ENCODE measurements at regions not wholly inside any gene's neighbourhood (a gene's known extent, or its start where the extent isn't known, plus 50 kb on each side); places are given as distances from the start of the nearest gene placed in this dataset.

- no peak for DNase-seq
These were observed 285.1 kb downstream of the TNS1 start for GRCh38 chr2:217717646-217718045.

DNA sequence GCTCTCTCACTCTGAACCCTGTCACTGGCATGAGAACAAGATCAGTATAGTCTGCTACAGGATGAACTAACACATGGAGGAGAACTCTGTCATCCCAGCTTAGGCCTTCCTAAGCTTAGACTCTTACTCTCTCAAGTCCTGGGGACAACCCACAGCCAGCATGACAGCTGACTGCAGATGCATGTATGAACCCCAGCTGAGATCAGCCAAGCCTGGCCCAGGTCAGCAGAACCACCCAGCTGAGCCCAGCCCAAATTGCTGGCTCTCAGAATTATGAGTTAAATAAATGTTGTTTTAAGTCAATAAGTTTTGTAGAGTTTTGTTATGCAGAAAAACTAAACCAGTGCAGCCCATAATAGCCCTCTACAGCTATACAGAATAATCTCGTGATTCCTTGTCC is 287.3 kb downstream of the TNS1 start:
- no peak for DNase-seq

DNA sequence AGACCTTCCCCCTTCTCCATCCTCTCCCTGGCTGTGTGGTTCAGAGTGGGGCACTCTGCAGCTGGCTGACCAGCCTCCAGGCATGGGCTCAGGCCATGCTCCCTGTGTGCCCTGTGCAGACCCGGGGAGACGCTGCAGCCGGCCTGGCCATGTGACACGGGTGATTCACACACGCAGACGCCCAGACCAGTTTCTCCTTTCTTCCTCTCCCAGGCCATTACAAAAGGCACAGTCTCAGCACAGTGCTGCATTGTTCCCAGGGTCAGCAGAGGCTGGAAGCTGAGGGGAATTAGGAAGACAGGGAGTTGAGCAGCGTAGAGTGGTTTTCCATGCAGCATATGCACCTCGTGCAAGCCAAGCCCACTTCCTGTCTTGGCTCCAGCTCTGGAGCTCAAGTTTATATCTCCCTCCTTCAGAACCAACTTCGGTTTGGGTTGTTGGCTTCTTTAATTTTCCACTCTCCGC is 288.5 kb downstream of the TNS1 start:
- DNase-seq: no peak

DNA sequence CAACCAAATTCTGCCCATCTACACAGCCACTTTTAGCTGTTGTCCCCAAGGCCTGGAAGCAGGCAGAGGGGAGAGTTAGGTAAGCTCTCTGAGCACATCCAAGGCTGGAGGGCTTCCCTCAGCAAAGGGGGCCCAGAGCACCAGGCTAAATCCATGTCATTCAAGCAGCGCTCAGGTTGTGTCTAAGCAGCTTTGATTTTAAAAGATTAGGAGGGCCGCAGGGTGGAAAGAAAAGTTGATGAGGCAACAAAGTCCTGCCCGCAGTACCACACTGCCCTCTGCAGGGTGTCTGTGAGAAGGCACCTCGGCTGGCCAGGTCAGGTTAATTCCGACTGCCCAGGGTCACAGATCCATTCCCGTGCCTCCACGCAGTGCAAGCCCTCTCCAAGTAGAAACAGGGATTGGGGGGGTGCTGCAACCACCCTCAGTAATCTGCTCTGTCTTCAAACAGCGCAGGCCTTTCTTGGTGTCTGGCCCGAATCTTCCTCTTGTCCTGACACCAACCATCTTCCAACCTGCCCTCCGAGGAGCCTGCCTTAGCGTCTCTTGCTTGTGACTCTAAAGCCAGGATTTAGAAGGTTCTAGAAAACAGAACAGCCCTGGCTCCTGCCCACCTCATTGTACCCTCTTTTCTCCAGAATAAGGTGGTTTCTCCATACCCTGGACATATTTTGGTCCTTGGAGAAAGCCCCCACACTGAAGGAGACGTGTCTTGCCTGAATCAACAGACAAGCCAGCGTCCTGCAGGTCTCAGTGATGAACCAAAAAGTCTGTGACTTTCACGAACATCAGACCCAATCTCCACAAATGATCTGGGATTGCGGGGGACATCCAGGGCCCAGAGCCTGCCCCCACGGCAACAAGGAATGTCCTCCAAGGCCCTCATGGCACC is 289.2 kb downstream of the TNS1 start:
- DNase-seq: peak; percentile 43

DNA sequence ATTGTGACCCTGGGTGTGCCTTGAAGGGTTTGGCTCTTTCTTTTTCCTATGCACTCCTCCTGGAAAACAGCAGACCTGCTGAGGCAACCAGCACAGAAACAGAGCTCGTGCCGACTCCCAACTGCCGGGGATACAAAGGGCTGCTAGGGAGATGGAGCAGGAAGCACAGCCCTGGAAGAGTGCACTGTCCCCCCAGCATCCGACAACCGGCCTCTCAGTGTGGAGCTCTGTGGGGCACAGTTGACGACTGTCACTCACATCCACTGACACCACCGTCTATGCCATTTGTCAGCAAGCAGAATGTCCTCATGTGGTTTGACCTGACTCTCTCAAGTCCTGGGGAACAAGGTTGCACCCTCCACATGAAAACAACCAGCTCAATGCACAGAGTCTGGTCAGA is 290.4 kb downstream of the TNS1 start:
- no peak for DNase-seq

DNA sequence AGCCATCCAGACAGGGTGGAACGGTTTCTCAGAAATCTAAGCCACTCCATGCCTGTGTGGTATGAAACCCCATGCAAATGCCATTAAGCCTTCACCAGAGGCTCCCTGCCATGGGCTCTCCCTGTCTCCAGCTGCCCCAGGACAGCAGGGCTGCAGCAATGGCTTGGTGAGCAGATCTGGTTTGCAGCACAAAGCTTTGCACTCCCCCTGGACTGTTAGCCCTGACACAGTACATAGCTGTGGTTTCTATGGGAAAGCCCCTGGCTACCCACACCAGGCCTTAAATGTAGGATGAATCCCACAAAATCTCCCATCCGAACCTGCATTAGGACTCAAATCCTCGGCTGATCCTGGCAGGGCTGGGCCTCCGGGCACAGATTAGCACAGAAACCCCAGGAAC is 291.6 kb downstream of the TNS1 start:
- DNase-seq: no peak

DNA sequence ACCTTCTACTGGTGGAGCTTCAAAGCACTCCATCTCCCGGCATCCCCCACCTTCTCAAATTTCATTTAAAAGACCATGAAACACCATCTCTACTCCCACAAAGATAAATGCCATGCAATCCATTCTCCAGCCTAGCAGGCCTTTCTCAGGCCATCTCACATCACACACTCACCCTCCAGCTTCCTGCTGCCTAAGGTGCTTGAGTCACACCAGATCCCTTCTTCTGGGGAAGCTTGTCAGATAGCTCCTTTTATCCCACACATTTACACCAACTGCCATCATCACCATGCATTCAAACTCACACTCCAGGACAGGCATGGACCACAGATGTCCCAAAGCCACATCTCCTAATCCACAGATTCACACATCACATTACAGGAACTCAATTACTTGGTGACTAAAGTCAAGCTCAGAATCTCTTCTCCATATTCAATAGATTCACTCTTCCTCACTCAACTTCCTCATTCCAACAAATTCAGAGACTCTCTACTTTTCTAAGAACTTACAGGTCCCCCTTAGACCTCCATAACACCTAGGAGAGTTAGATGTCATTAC is 292.5 kb downstream of the TNS1 start:
- DNase-seq: no peak

GRCh38 chr2:217709478-217710210 is 293.2 kb downstream of the TNS1 start:
- DNase-seq: no peak

DNA sequence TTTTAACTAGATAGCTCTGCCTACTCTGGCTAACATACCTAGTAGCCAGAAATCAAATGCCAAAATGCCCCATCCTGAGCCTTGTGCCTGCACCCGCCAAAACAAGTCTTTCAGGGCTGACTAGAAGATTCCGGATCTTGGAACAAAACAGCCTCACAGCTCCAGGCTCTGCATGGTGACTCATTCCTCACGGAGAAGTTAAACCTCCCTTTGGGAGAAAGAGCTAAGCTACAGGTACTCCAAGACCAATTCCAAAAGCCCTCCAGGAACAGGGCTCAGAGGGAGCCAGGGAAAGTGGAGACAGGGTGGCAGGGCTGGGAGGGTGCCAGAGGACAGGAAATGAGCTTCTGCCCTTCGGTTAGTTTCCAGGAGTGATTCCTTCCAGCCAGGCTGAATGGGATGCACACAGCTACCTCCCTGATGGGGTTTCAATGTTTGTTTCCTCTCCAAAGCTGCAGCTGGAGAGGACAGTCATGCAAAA is 295.6 kb downstream of the TNS1 start:
- no peak for DNase-seq

DNA sequence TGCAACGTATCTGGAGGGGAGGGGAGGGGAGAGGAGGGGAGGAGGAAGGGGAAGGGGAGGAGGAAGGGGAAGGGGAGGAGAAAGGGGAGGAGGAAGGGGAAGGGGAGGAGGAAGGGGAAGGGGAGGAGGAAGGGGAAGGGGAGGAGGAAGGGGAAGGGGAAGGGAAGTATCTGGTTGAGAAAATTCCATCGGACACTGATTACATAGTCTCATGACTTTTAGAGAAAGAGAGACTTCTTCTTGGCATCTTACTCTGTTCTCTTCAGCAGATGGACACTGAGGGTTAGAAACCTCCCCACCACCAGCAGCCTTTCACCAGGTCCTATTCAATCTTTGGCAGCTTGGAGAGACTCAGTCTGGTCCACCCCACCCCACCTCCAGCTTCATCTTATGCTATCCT is 296.3 kb downstream of the TNS1 start:
- DNase-seq: no peak

DNA sequence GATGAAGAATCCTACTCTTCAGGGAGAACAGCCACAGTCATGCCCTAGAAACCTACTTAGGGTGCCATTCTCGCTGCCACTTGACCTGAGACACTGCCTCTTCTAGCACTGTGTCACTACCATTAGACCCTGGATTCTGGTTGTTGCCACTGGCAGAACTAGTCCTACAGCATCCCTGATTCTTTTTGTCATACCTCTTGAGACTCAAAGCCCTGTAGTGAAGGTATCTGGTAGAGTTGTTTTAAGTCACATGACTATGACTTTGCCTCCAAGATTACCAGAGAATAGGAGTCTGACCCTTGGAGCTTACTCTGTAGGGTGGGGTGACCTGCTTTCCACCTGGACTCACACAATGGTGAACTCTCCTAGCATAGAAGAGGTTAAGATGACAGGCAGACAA is 296.7 kb downstream of the TNS1 start:
- no peak for DNase-seq

- no peak for DNase-seq
These were observed 297.3 kb downstream of the TNS1 start for GRCh38 chr2:217705461-217705860.

DNA sequence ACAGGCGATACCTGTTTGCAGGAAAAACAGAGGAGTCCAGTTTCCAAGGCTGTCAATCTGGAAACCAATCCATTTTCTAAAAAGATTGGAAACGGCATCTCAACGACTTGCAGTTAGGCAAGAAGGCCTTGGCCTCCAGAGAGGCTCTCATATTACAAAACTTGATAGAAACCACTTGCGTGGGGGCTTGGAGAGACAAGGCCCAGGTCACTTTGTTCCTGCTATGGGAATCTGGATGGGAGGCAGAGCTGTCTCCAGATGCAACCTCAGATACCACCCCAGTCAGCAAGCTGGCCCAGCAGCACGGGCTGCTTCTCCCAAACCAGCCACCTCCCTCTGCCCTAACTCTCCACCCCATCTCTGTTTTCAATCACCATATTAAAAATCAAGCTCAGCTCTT is 298.8 kb downstream of the TNS1 start:
- no peak for DNase-seq

- no peak for DNase-seq
These were observed 299.7 kb downstream of the TNS1 start for GRCh38 chr2:217703102-217703501.

DNA sequence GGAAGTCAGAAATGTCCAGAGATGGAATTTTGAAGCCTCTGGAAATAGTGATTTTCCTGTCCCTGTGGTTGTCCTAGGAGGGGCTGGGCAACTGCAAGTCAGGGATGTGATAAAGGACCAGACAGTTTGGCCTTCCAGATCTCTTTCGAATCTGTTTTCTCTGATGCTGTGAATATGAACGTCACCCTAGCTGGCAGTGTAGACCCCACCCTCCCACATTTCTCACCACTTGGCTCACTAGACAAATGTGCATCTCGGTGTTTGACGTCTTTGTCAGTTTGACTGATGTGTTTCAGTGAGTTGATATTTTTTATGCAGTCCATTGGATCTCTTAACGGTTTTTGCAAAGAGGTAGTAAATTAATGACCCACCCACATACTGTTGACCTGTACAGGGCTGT is 301.2 kb downstream of the TNS1 start:
- no peak for DNase-seq

GRCh38 chr2:217698691-217699090 is 304.1 kb downstream of the TNS1 start:
- no peak for DNase-seq

DNA sequence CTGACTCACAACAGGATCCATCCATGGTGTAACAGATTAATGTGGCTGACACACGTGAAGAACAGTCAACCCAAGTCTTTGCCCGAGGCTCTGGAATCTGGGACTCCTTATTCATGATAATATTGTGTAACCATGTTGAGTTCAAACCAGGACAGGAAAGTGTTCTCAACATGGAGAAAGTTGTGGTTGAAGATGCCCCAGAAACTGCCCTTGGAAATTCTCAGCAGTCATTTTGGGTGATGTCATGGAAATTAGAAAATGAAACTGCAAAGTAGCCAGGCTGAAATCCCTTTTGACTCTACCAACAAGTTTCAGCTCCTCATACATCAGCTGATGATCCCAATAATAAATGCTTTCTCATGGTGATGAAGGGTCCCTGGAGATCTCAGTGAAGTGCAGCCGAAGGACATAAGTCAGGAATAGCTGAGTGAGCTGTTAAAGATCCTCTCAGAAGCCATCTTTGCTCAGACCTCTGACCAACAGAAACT is 307.7 kb downstream of the TNS1 start:
- no peak for DNase-seq

DNA sequence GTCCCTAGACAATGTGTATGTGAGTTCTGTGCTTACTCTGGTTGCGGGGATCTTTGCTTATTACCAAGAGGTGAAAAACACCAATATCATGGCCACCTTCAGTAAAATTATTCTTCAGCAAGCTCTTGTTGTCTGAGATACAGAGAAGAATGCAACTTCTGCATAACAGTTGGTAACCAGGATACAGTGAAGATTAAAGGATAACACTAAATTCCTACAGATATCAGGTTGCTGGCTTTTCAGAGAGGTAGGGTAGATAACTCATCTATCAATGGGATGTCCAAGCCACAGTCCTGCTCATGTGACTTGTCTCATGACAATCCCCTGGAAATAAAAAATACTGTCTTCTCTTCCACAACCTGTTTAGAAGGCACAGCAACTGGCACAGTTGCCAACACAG is 308.5 kb downstream of the TNS1 start:
- DNase-seq: no peak

- DNase-seq: no peak
These were observed 309.4 kb downstream of the TNS1 start for GRCh38 chr2:217693363-217693762.

GRCh38 chr2:217691920-217692666 is 310.7 kb downstream of the TNS1 start:
- no peak for DNase-seq

- DNase-seq: no peak
These were observed 311.3 kb downstream of the TNS1 start for GRCh38 chr2:217691516-217691915.

DNA sequence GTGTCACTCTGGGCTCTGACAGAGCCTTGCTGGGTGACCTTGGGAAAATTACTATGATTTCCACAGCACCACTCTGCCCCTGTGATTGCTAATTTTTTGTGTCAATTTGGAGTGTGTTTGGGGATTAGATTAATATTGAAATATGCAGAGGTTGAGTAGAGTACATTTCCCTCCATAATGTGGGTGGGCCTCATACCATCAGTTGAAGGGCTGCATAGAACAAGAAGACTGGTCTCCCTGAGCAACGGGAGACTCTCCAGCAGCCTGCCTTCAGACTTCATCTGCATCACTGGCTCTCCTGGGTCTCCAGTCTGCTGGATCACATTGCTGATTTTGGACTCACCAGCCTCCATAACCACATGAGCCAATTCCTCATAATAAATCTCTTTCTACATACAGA is 313.7 kb downstream of the TNS1 start:
- DNase-seq: no peak

DNA sequence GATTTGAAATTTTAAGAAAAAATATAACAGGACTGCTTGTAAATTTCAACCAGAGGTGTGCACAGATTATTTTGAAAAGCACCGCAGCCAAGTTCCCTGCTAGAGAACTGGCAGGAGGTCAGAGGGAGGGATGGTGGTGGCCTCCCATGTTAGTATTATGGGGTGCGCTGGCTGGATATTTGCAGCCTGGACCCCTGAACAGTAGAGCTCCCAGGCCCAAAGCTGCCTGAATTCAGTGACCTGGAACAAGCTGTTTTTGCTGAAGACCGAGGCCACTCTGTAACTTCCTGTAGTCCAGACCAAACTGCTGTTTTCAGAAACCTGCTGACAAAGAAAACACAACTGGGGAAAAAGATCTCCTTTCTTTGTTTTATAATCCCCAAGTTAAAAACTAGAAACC is 314.3 kb downstream of the TNS1 start:
- DNase-seq: no peak

Measured in central memory CD4-positive, alpha-beta T cell (primary cell).